ENCODE measurements at regions not wholly inside any gene's neighbourhood (a gene's known extent, or its start where the extent isn't known, plus 50 kb on each side); places are given as distances from the start of the nearest gene placed in this dataset.

GRCh38 chr7:50832744-50833143, 50.0 kb upstream of the GRB10 start:
- H3K27ac ChIP-seq (ENCODE audit: low read depth, low read length): no peak overlapping the region
- no peaks in the 10 kb centered on the region for H3K9me3 ChIP-seq (ENCODE audit: control insufficient read depth in 1 of 2, low read length in 2 of 2)
- H3K36me3 ChIP-seq (ENCODE audit: control insufficient read depth in 1 of 2, insufficient read depth in 2 of 2, low read length in 2 of 2): no peaks in the 10 kb centered on the region
- no peak overlapping the region for H3K4me3 ChIP-seq (ENCODE audit: low read depth in 1 of 2, low read length in 2 of 2)
- no peaks in the 10 kb centered on the region for H3K27me3 ChIP-seq (ENCODE audit: control insufficient read depth in 1 of 2, insufficient read depth in 2 of 2, low read length in 2 of 2)
- H3K9ac ChIP-seq (ENCODE audit: low read depth in 1 of 2, low read length in 2 of 2): no peak overlapping the region
- H3K4me1 ChIP-seq (ENCODE audit: control insufficient read depth in 1 of 2, insufficient read depth in 2 of 2, low read length in 2 of 2): peaks cover 13 to 14% of the 10 kb centered on the region in 2 donors

All from duodenal mucosa (tissue), 2 donors.